Astrocyte (in vitro differentiated cells and primary cell): ENCODE measurements at regions not wholly inside any gene's neighbourhood (a gene's known extent, or its start where the extent isn't known, plus 50 kb on each side); places are given as distances from the start of the nearest gene placed in this dataset.

Experiments used
- DNase-seq: peaks from one replicate; pipeline ENCODE4 v3.0.0-alpha.2; 2010; ENCODE audit warnings: low read depth
- FAIRE-seq: peaks from 2 replicates; lab custom pipeline; 2011; peaks lifted over from hg19 to GRCh38; lab: Jason Lieb, UNC
- H2AFZ ChIP-seq: 2 replicates; pipeline ENCODE4 v1.6.0; 2012; ENCODE audit warnings: low read depth, low read length, inconsistent platforms
- H3K27ac ChIP-seq: 2 replicates; pipeline ENCODE4 v1.5.1; 2011; ENCODE audit warnings: low read depth, low read length, inconsistent platforms
- H3K27me3 ChIP-seq: 2 replicates; pipeline ENCODE4 v1.6.0; 2011; ENCODE audit warnings: low read length, inconsistent platforms; ENCODE audit not compliant: insufficient read depth
- H3K36me3 ChIP-seq: 2 replicates; pipeline ENCODE4 v1.5.1; 2011; ENCODE audit warnings: low read length, inconsistent platforms; ENCODE audit not compliant: insufficient read depth
- H3K4me1 ChIP-seq: 2 replicates; pipeline ENCODE4 v1.5.1; 2011; ENCODE audit warnings: low read length, inconsistent platforms; ENCODE audit not compliant: insufficient read depth
- H3K4me2 ChIP-seq: 2 replicates; pipeline ENCODE4 v1.6.0; 2012; ENCODE audit warnings: low read length, inconsistent platforms
- H3K4me3 ChIP-seq: 2 replicates; pipeline ENCODE4 v1.5.1; 2011; ENCODE audit warnings: low read depth, mild to moderate bottlenecking, low read length, inconsistent platforms; ENCODE audit not compliant: insufficient read depth
- H3K79me2 ChIP-seq: 2 replicates; pipeline ENCODE4 v1.6.0; 2012; ENCODE audit warnings: mild to moderate bottlenecking, low read length, inconsistent platforms; ENCODE audit not compliant: insufficient read depth
- H3K9ac ChIP-seq: 2 replicates; pipeline ENCODE4 v1.6.0; 2012; ENCODE audit warnings: mild to moderate bottlenecking, low read length, inconsistent platforms
- H3K9me3 ChIP-seq: 2 replicates; pipeline ENCODE4 v1.5.1; 2012; ENCODE audit warnings: low read depth, mild to moderate bottlenecking, low read length, inconsistent platforms; ENCODE audit not compliant: insufficient read depth
- H4K20me1 ChIP-seq: 2 replicates; pipeline ENCODE4 v1.6.0; 2012; ENCODE audit warnings: low read length, inconsistent platforms; ENCODE audit not compliant: insufficient read depth
- H3K27ac Mint-ChIP-seq: one replicate; pipeline ENCODE4 v1.8.0; 2021; ENCODE audit warnings: mild to moderate bottlenecking, mixed read lengths; ENCODE audit not compliant: unreplicated experiment
- H3K27me3 Mint-ChIP-seq: one replicate; pipeline ENCODE4 v1.8.0; 2021; ENCODE audit warnings: low read depth, mixed read lengths; ENCODE audit not compliant: unreplicated experiment
- H3K36me3 Mint-ChIP-seq: one replicate; pipeline ENCODE4 v1.8.0; 2021; ENCODE audit warnings: low read depth, mixed read lengths; ENCODE audit not compliant: unreplicated experiment
- H3K4me1 Mint-ChIP-seq: one replicate; pipeline ENCODE4 v1.8.0; 2021; ENCODE audit warnings: low read depth, mixed read lengths; ENCODE audit not compliant: unreplicated experiment
- H3K4me3 Mint-ChIP-seq: one replicate; pipeline ENCODE4 v1.8.0; 2021; ENCODE audit warnings: mild to moderate bottlenecking, moderate library complexity, mixed read lengths; ENCODE audit not compliant: unreplicated experiment
- H3K9me3 Mint-ChIP-seq: one replicate; pipeline ENCODE4 v1.8.0; 2021; ENCODE audit warnings: mild to moderate bottlenecking, mixed read lengths; ENCODE audit not compliant: unreplicated experiment
- EZH2 ChIP-seq: IDR thresholded peaks from 2 replicates; pipeline ENCODE4 v1.6.1; 2012; ENCODE audit warnings: mild to moderate bottlenecking, low read length, inconsistent platforms; ENCODE audit not compliant: insufficient read depth
- TF ChIP-seq, protein P1 (sequence below): IDR thresholded peaks from 2 replicates; pipeline ENCODE4 v1.5.1; 2011; ENCODE audit warnings: low read depth, mild to moderate bottlenecking, inconsistent platforms, low read length, moderate library complexity; ENCODE audit not compliant: insufficient read depth

DNA sequence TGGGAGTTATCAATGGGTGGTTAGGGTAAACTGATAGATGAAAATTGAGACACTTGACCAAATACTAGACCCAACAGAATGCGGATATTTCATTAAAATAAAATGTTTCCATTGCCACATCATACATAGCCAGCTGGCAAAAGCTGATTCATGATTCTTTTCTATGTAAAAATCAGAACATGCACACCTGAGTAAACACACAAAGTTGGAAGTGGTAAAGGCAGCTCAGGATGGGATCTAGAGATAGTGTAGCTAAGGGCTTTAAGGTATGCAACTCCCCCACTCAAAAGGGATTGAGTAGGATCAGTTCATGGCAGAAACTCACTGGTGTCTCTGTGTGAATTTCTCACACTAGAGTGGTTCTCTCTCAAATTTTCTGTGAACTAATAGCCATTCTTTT lies 541.1 kb upstream of the GRAMD2B start:
- Histone ChIP-seq H3K9me3 (no peaks in the 10 kb centered on the region), H3K36me3 (no peaks in the 10 kb centered on the region)

DNA sequence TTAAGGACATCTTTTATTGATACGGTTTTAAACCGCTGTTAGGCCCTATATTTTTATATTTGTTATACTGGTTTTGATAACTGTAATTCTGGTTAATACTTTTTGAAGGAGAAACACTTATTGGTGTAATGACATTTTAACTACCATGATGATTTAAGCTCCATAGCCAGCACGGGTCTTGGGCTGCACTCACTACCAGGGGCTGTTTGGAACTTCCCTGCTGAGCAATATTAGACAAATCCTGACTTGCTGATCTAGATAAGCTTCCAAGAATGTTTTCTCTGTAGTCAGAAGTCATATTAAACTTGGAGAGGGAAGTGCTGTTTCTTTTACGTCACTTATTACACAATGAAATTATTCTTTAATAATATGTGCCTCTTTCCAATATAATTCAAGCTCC lies 540.0 kb upstream of the GRAMD2B start:
- no peaks in the 10 kb centered on the region for H3K79me2 ChIP-seq
- Mint-ChIP-seq H3K4me1 (no peaks in the 10 kb centered on the region), H3K36me3 (no peaks in the 10 kb centered on the region), H3K4me3 (no peak overlapping the region), H3K27me3 (peaks cover 3% of the 10 kb centered on the region), H3K27ac (no peak overlapping the region), H3K9me3 (no peaks in the 10 kb centered on the region)
- no peaks in the 10 kb centered on the region for H3K9me3 ChIP-seq
- H3K9ac ChIP-seq = no peak overlapping the region
- FAIRE-seq (no peak), DNase-seq (no peak)
- H3K4me2 ChIP-seq = no peak overlapping the region
- H3K27ac ChIP-seq = no peak overlapping the region
- H3K27me3 ChIP-seq = no peaks in the 10 kb centered on the region
- no peak overlapping the region for H3K4me3 ChIP-seq
- TF ChIP-seq EZH2 = no peak
- TF ChIP-seq, protein P1, sequence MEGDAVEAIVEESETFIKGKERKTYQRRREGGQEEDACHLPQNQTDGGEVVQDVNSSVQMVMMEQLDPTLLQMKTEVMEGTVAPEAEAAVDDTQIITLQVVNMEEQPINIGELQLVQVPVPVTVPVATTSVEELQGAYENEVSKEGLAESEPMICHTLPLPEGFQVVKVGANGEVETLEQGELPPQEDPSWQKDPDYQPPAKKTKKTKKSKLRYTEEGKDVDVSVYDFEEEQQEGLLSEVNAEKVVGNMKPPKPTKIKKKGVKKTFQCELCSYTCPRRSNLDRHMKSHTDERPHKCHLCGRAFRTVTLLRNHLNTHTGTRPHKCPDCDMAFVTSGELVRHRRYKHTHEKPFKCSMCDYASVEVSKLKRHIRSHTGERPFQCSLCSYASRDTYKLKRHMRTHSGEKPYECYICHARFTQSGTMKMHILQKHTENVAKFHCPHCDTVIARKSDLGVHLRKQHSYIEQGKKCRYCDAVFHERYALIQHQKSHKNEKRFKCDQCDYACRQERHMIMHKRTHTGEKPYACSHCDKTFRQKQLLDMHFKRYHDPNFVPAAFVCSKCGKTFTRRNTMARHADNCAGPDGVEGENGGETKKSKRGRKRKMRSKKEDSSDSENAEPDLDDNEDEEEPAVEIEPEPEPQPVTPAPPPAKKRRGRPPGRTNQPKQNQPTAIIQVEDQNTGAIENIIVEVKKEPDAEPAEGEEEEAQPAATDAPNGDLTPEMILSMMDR = no peak
- no peaks in the 10 kb centered on the region for H4K20me1 ChIP-seq
- H3K36me3 ChIP-seq = no peaks in the 10 kb centered on the region
- H2AFZ ChIP-seq = no peak overlapping the region
- H3K4me1 ChIP-seq = no peaks in the 10 kb centered on the region

More for the DNA sequence above, 541.1 kb upstream of the GRAMD2B start:
- Histone ChIP-seq H3K27me3 (no peaks in the 10 kb centered on the region), H4K20me1 (no peaks in the 10 kb centered on the region), H3K4me2 (no peak overlapping the region), H2AFZ (no peak overlapping the region), H3K27ac (no peak overlapping the region), H3K4me3 (no peak overlapping the region), H3K9ac (no peak overlapping the region), H3K79me2 (no peaks in the 10 kb centered on the region), H3K4me1 (no peaks in the 10 kb centered on the region)
- H3K9me3 Mint-ChIP-seq = no peaks in the 10 kb centered on the region
- no peak overlapping the region for H3K27ac Mint-ChIP-seq
- FAIRE-seq (no peak), DNase-seq (no peak)
- TF ChIP-seq, protein P1 = no peak
- TF ChIP-seq EZH2 = no peak
- H3K4me1 Mint-ChIP-seq = no peaks in the 10 kb centered on the region
- no peaks in the 10 kb centered on the region for H3K36me3 Mint-ChIP-seq
- H3K4me3 Mint-ChIP-seq = no peak overlapping the region
- peaks cover 3% of the 10 kb centered on the region for H3K27me3 Mint-ChIP-seq

DNA sequence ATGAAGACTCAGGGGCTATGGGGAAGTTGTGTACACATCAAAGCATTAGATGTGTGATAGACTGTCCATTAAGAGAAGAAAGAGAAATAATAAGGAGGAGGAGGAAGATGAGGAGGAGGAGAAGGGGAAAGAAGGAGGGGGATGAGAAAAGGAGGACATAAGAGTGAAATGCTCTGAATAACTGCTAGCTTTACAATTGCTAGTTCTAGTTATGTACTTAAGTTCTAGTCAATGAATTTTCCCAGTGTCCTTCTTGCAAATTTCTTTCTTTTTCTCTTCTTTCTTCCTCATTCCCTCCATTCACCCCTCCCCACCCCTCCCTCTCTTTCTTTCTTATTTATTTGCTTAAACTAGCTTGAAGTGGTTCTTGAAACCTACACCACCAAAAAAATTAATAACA lies 534.9 kb upstream of the GRAMD2B start:
- Histone ChIP-seq H3K4me1 (no peaks in the 10 kb centered on the region), H3K9me3 (no peaks in the 10 kb centered on the region), H3K9ac (no peak overlapping the region), H3K4me3 (no peak overlapping the region), H4K20me1 (no peaks in the 10 kb centered on the region), H3K36me3 (no peaks in the 10 kb centered on the region), H3K4me2 (no peak overlapping the region), H3K79me2 (no peaks in the 10 kb centered on the region), H3K27me3 (no peaks in the 10 kb centered on the region), H2AFZ (no peak overlapping the region), H3K27ac (no peak overlapping the region)
- H3K4me1 Mint-ChIP-seq = peaks cover 11% of the 10 kb centered on the region
- no peak overlapping the region for H3K4me3 Mint-ChIP-seq
- TF ChIP-seq EZH2 = no peak
- TF ChIP-seq, protein P1 = no peak
- no peaks in the 10 kb centered on the region for H3K36me3 Mint-ChIP-seq
- no peaks in the 10 kb centered on the region for H3K9me3 Mint-ChIP-seq
- no peak overlapping the region for H3K27ac Mint-ChIP-seq
- FAIRE-seq (no peak), DNase-seq (no peak)
- H3K27me3 Mint-ChIP-seq = no peaks in the 10 kb centered on the region
